ENCODE measurements at regions not wholly inside any gene's neighbourhood (a gene's known extent, or its start where the extent isn't known, plus 50 kb on each side); places are given as distances from the start of the nearest gene placed in this dataset.

- H3K79me1 ChIP-seq (ENCODE audit: low read depth, low read length), result no peaks in the 10 kb centered on the region
- no peaks in the 10 kb centered on the region for H3K79me2 ChIP-seq (ENCODE audit: control insufficient read depth in 1 of 2, insufficient read depth in 2 of 2, low read length in 2 of 2)
- H3K4me3 ChIP-seq (ENCODE audit: extremely low read depth in 1 of 4, insufficient read depth in 2 of 4, low read depth in 3 of 4, low read length in 4 of 4), result no peak overlapping the region
- H3K4me1 ChIP-seq (replicated peaks in 1 of 4; ENCODE audit: control insufficient read depth in 3 of 4, insufficient read depth in 4 of 4, low read length in 3 of 4), result peaks cover 0 to 7% (median 0%) of the 10 kb centered on the region in 4 experiments; a peak in 3 of 7 replicates
- H3K23me2 ChIP-seq (ENCODE audit: low read depth, low read length), result no peaks in the 10 kb centered on the region
- no peak overlapping the region for H3K4me2 ChIP-seq (ENCODE audit: insufficient read depth in 1 of 2, low read depth in 2 of 2, low read length in 2 of 2)
- no peak overlapping the region for H3K27ac ChIP-seq (ENCODE audit: low read depth, low read length)
- no peaks in the 10 kb centered on the region for H3K27me3 ChIP-seq (replicated peaks in 1 of 4; ENCODE audit: control insufficient read depth in 3 of 4, extremely low read depth in 1 of 4, insufficient read depth in 3 of 4, low read length in 3 of 4)
- H4K8ac ChIP-seq (ENCODE audit: extremely low read depth, insufficient read depth, low read length), result no peak overlapping the region
- no peak overlapping the region for H2BK12ac ChIP-seq (ENCODE audit: low read depth, low read length)
- no peak overlapping the region for H4K91ac ChIP-seq (replicated peaks; ENCODE audit: insufficient read length, low read length)
- no peak overlapping the region for H4K5ac ChIP-seq (ENCODE audit: insufficient read length, low read depth, low read length)
- H3K14ac ChIP-seq (ENCODE audit: insufficient read length), result no peak overlapping the region
- ChIA-PET POLR2A (ENCODE audit: partially characterized antibody) (no interaction called here), CTCF (ENCODE audit: partially characterized antibody) (interaction anchor here (0.8 kb wide), 1 partner anchor 9 kb away, joined by 3 read pairs; no protein-coding TSS in a partner anchor)
- no peak overlapping the region for H2AK5ac ChIP-seq (ENCODE audit: low read depth, low read length)
- no peak overlapping the region for H3K56ac ChIP-seq (replicated peaks; ENCODE audit: insufficient read length, low read depth, low read length)
- no peak overlapping the region for H2BK20ac ChIP-seq (ENCODE audit: low read length)
- H3K9me3 ChIP-seq (ENCODE audit: insufficient read depth in 2 of 2, low read depth in 1 of 2, low read length in 1 of 2), result no peaks in the 10 kb centered on the region
- H4K20me1 ChIP-seq (replicated peaks in 1 of 2; ENCODE audit: control insufficient read depth in 1 of 2, insufficient read depth in 2 of 2, low read length in 2 of 2), result no peaks in the 10 kb centered on the region
- no peak overlapping the region for H3K4ac ChIP-seq (replicated peaks; ENCODE audit: insufficient read length, low read depth, low read length)
- H3K18ac ChIP-seq (ENCODE audit: extremely low read depth, low read length), result no peak overlapping the region
- no peak overlapping the region for H2BK15ac ChIP-seq (ENCODE audit: low read length)
- WGBS, 2 experiments (ENCODE audit: extremely low coverage in 1 of 2, insufficient coverage in 1 of 2, insufficient read length in 1 of 2, insufficient replicate concordance in 2 of 2, low coverage in 1 of 2, low lambda C conversion rate in 2 of 2, missing lambda C conversion rate in 1 of 2), result 88% methylated on average over 4 of the region's 4 CpGs; no CpG with 5 or more reads in 1 of the 2 experiments
- H3K23ac ChIP-seq (ENCODE audit: insufficient read length), result no peak overlapping the region
- H2BK120ac ChIP-seq (replicated peaks; ENCODE audit: low read depth, low read length), result no peak overlapping the region
- no peak for DNase-seq (ENCODE audit: low read depth in 1 of 2, low spot score in 2 of 2)
- FAIRE-seq, result no peak
- no peak overlapping the region for H3K9ac ChIP-seq (replicated peaks in 1 of 4; ENCODE audit: extremely low read depth in 1 of 4, low read depth in 3 of 4, low read length in 3 of 4)
- no peaks in the 10 kb centered on the region for H3K36me3 ChIP-seq (ENCODE audit: control insufficient read depth in 2 of 4, insufficient read depth in 4 of 4, low read length in 3 of 4)
- TF ChIP-seq USF2 (IDR thresholded peaks at IDR 0.05; ENCODE audit: low read length), result no peak
- TF ChIP-seq, protein P1, sequence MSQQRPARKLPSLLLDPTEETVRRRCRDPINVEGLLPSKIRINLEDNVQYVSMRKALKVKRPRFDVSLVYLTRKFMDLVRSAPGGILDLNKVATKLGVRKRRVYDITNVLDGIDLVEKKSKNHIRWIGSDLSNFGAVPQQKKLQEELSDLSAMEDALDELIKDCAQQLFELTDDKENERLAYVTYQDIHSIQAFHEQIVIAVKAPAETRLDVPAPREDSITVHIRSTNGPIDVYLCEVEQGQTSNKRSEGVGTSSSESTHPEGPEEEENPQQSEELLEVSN (IDR thresholded peaks at IDR 0.05), result no peak
- no peak for TF ChIP-seq SIRT6 (IDR thresholded peaks at IDR 0.05; ENCODE audit: low read length)
- no peak for TF ChIP-seq BACH1 (IDR thresholded peaks at IDR 0.05; ENCODE audit: low read length)
- no peak for TF ChIP-seq JUND (IDR thresholded peaks at IDR 0.05; ENCODE audit: low read length)
- TF ChIP-seq MAFK (IDR thresholded peaks at IDR 0.05; ENCODE audit: low read depth, low read length), result no peak
- H2BK5ac ChIP-seq (ENCODE audit: low read depth, low read length), result no peak overlapping the region
- H2AFZ ChIP-seq (ENCODE audit: low read length), result no peak overlapping the region
These were observed 580.1 kb downstream of the RAPGEF2 start for GRCh38 chr4:159682996-159683395.

Measured in H1 (cell line).